NB4 (cell line): ENCODE measurements at regions not wholly inside any gene's neighbourhood (a gene's known extent, or its start where the extent isn't known, plus 50 kb on each side); places are given as distances from the start of the nearest gene placed in this dataset.

Source experiments
- DNase-seq: peaks from one replicate; pipeline ENCODE4 v3.0.0; 2010; ENCODE audit warnings: low read depth
- H3K4me3 ChIP-seq: one replicate; pipeline ENCODE4 v1.5.1; 2011; ENCODE audit warnings: mild to moderate bottlenecking, low read depth, low read length, moderate library complexity
- CTCF ChIP-seq: IDR thresholded peaks from one replicate; pipeline ENCODE4 v1.5.1; 2012; ENCODE audit warnings: low read depth, low read length
- MAX ChIP-seq: IDR thresholded peaks from 2 replicates; pipeline ENCODE4 v1.6.1; 2011; ENCODE audit warnings: low read depth, low read length
- MYC ChIP-seq: IDR thresholded peaks from 2 replicates; pipeline ENCODE4 v1.6.1; 2011; ENCODE audit warnings: low read depth, low read length
- POLR2A ChIP-seq: IDR thresholded peaks from 2 replicates; pipeline ENCODE4 v1.6.1; 2011; ENCODE audit warnings: mild to moderate bottlenecking; ENCODE audit not compliant: insufficient read length; ENCODE audit errors: extremely low read depth

GRCh38 chr11:127063241-127063640, 62.7 kb upstream of the KIRREL3 start:
- TF ChIP-seq POLR2A (no peak), MAX (no peak), MYC (no peak), CTCF (no peak)
- no peak for DNase-seq
- H3K4me3 ChIP-seq = no peak overlapping the region

GRCh38 chr11:127061947-127062346, 61.4 kb upstream of the KIRREL3 start:
- TF ChIP-seq CTCF (no peak), POLR2A (no peak), MAX (no peak), MYC (no peak)
- DNase-seq = no peak
- H3K4me3 ChIP-seq = no peak overlapping the region

GRCh38 chr11:127059750-127060149, 59.2 kb upstream of the KIRREL3 start:
- DNase-seq = no peak
- TF ChIP-seq CTCF = no peak
- TF ChIP-seq POLR2A = no peak
- no peak for TF ChIP-seq MAX
- TF ChIP-seq MYC = no peak
- H3K4me3 ChIP-seq = no peak overlapping the region

- TF ChIP-seq CTCF = no peak
- TF ChIP-seq MYC = no peak
- no peak for TF ChIP-seq MAX
- no peak for TF ChIP-seq POLR2A
- DNase-seq = no peak
- no peak overlapping the region for H3K4me3 ChIP-seq
These were observed 58.7 kb upstream of the KIRREL3 start for GRCh38 chr11:127059286-127059685.

- TF ChIP-seq CTCF = no peak
- TF ChIP-seq MYC = no peak
- no peak for TF ChIP-seq POLR2A
- no peak for TF ChIP-seq MAX
- no peak for DNase-seq
- no peak overlapping the region for H3K4me3 ChIP-seq
These were observed 58.0 kb upstream of the KIRREL3 start for GRCh38 chr11:127058524-127058923.

- H3K4me3 ChIP-seq = no peak overlapping the region
- TF ChIP-seq POLR2A = no peak
- no peak for DNase-seq
These were observed 56.6 kb upstream of the KIRREL3 start for GRCh38 chr11:127057126-127057525.
